ENCODE measurements at regions not wholly inside any gene's neighbourhood (a gene's known extent, or its start where the extent isn't known, plus 50 kb on each side); places are given as distances from the start of the nearest gene placed in this dataset.

DNA sequence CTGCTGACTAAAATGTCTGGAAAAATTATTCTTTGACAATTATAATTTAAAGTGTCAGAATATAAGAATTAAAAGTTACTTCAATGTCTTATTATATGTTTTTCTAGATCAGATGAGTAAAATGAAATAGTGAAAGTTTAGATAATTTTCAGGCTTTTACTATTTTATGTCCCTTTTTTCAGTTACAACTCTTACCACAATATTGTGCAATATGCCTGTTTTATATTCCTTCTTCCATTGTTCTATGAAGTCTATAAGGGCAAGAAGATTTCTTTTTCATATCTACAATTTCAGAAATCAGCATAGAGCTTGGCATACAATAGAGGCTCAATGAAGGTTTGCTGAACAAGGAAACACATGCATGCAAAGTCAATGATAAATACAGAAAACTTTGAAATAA is 401.2 kb upstream of the HTR1E start:
- no peak for TF ChIP-seq CTCF (IDR thresholded peaks at IDR 0.05)
- TF ChIP-seq ZFX (IDR thresholded peaks at IDR 0.05; ENCODE audit: borderline replicate concordance): no peak

Data from 22Rv1 (cell line).